H9 (cell line): ENCODE measurements at regions not wholly inside any gene's neighbourhood (a gene's known extent, or its start where the extent isn't known, plus 50 kb on each side); places are given as distances from the start of the nearest gene placed in this dataset.

Source experiments
- DNase-seq: peaks from one replicate; pipeline ENCODE4 v3.0.0-alpha.2; 2017
- H2AFZ ChIP-seq: one replicate; pipeline ENCODE4 v1.6.1; 2013; ENCODE audit warnings: mild to moderate bottlenecking, low read length, control low read depth, moderate library complexity
- H2AK5ac ChIP-seq: 2 replicates; pipeline ENCODE4 v1.6.1; 2013; ENCODE audit warnings: low read length, control low read depth, mixed read lengths; ENCODE audit not compliant: insufficient read length
- H2BK120ac ChIP-seq: one replicate; pipeline ENCODE4 v1.6.1; 2013; ENCODE audit warnings: low read depth, mild to moderate bottlenecking, low read length, control low read depth, inconsistent platforms; ENCODE audit not compliant: poor library complexity, severe bottlenecking
- H2BK12ac ChIP-seq: 2 replicates; pipeline ENCODE4 v1.6.1; 2013; ENCODE audit warnings: low read length, control low read depth, mixed read lengths, low read depth; ENCODE audit not compliant: insufficient read length
- H2BK15ac ChIP-seq: 2 replicates; pipeline ENCODE4 v1.6.1; 2013; ENCODE audit warnings: low read depth, low read length, control low read depth
- H2BK20ac ChIP-seq: one replicate; pipeline ENCODE4 v1.6.1; 2013; ENCODE audit warnings: low read depth, mild to moderate bottlenecking, low read length, control low read depth, inconsistent platforms; ENCODE audit not compliant: poor library complexity, severe bottlenecking
- H2BK5ac ChIP-seq: 2 replicates; pipeline ENCODE4 v1.6.1; 2013; ENCODE audit warnings: low read length, control low read depth, mixed read lengths; ENCODE audit not compliant: insufficient read length
- H3K14ac ChIP-seq: 2 replicates; pipeline ENCODE4 v1.6.1; 2013; ENCODE audit warnings: low read length, control low read depth; ENCODE audit not compliant: insufficient read depth
- H3K18ac ChIP-seq: 2 replicates; pipeline ENCODE4 v1.6.1; 2013; ENCODE audit warnings: low read depth, mild to moderate bottlenecking, mixed read lengths, low read length, control low read depth; ENCODE audit not compliant: insufficient read length
- H3K23ac ChIP-seq: 2 replicates; pipeline ENCODE4 v1.6.1; 2013; ENCODE audit warnings: low read length, control low read depth, mixed read lengths, low read depth; ENCODE audit not compliant: insufficient read length
- H3K23me2 ChIP-seq: 2 replicates; pipeline ENCODE4 v1.6.1; 2013; ENCODE audit warnings: low read depth, mild to moderate bottlenecking, mixed read lengths, low read length, control low read depth; ENCODE audit not compliant: insufficient read length, poor library complexity, severe bottlenecking
- H3K27ac ChIP-seq: 2 replicates; pipeline ENCODE4 v1.5.1; 2013; ENCODE audit warnings: low read length, control low read depth, mixed read lengths, low read depth; ENCODE audit not compliant: insufficient read length
- H3K27me3 ChIP-seq: 2 replicates; pipeline ENCODE4 v1.6.1; 2013; ENCODE audit warnings: low read length, control low read depth, inconsistent platforms; ENCODE audit not compliant: insufficient read depth
- H3K4ac ChIP-seq: 2 replicates; pipeline ENCODE4 v1.6.1; 2013; ENCODE audit warnings: low read depth, mild to moderate bottlenecking, control low read depth, inconsistent platforms, low read length, moderate library complexity
- H3K4me1 ChIP-seq: 2 replicates; pipeline ENCODE4 v1.6.1; 2013; ENCODE audit warnings: low read length, control low read depth, inconsistent platforms; ENCODE audit not compliant: insufficient read depth
- H3K4me2 ChIP-seq: 2 replicates; pipeline ENCODE4 v1.6.1; 2013; ENCODE audit warnings: low read length, control low read depth, mixed read lengths; ENCODE audit not compliant: insufficient read length, insufficient read depth
- H3K56ac ChIP-seq: 2 replicates; pipeline ENCODE4 v1.6.1; 2013; ENCODE audit warnings: low read depth, mild to moderate bottlenecking, mixed read lengths, low read length, control low read depth; ENCODE audit not compliant: insufficient read length
- H3K79me1 ChIP-seq: 2 replicates; pipeline ENCODE4 v1.6.1; 2013; ENCODE audit warnings: low read depth, mild to moderate bottlenecking, moderate library complexity, low read length, control low read depth, inconsistent platforms; ENCODE audit not compliant: insufficient read depth, poor library complexity, severe bottlenecking
- H3K79me2 ChIP-seq: 2 replicates; pipeline ENCODE4 v1.6.1; 2013; ENCODE audit warnings: low read length, control low read depth, inconsistent platforms; ENCODE audit not compliant: insufficient read depth
- H3K9ac ChIP-seq: 2 replicates; pipeline ENCODE4 v1.6.1; 2013; ENCODE audit warnings: low read length, control low read depth, mixed read lengths; ENCODE audit not compliant: insufficient read length; ENCODE audit errors: extremely low read depth
- H3K9me3 ChIP-seq: one replicate; pipeline ENCODE4 v1.6.1; 2013; ENCODE audit warnings: low read depth, low read length, inconsistent platforms; ENCODE audit not compliant: control insufficient read depth
- H3T11ph ChIP-seq: one replicate; pipeline ENCODE4 v1.6.1; 2013; ENCODE audit warnings: mild to moderate bottlenecking, low read length, control low read depth, inconsistent platforms
- H4K20me1 ChIP-seq: one replicate; pipeline ENCODE4 v1.6.1; 2013; ENCODE audit not compliant: control insufficient read depth, insufficient read length, insufficient read depth
- H4K5ac ChIP-seq: 2 replicates; pipeline ENCODE4 v1.6.1; 2013; ENCODE audit warnings: low read depth, mild to moderate bottlenecking, mixed read lengths, low read length, control low read depth; ENCODE audit not compliant: insufficient read length
- H4K8ac ChIP-seq: replicated peaks from 2 replicates; pipeline ENCODE4 v1.6.1; 2013; ENCODE audit warnings: low read length, control low read depth, mixed read lengths, low read depth; ENCODE audit not compliant: insufficient read length
- H4K91ac ChIP-seq: 2 replicates; pipeline ENCODE4 v1.6.1; 2013; ENCODE audit warnings: low read depth, mild to moderate bottlenecking, moderate library complexity, mixed read lengths, low read length, control low read depth; ENCODE audit not compliant: insufficient read length
- H3K27ac Mint-ChIP-seq, 3 experiments: 2 replicates in 2 of 3; 3 replicates in 1 of 3; pipeline ENCODE4 v1.8.0; 2020 to 2021; ENCODE audit warnings: mixed read lengths in 3 of 3, mild to moderate bottlenecking in 1 of 3, moderate library complexity in 1 of 3
- H3K27me3 Mint-ChIP-seq: 2 replicates; pipeline ENCODE4 v1.8.0; 2021; ENCODE audit warnings: low read depth, mild to moderate bottlenecking, moderate library complexity, mixed read lengths
- H3K36me3 Mint-ChIP-seq, 3 experiments: 2 replicates in 2 of 3; 3 replicates in 1 of 3; pipeline ENCODE4 v1.8.0; 2020 to 2021; ENCODE audit warnings: low read depth in 3 of 3, mixed read lengths in 3 of 3; ENCODE audit not compliant: insufficient read depth in 1 of 3
- H3K4me1 Mint-ChIP-seq, 2 experiments: 2 replicates each; pipeline ENCODE4 v1.8.0; 2020; ENCODE audit warnings: mixed read lengths in 2 of 2
- H3K4me3 Mint-ChIP-seq, 2 experiments: 2 replicates in 1 of 2; 3 replicates in 1 of 2; pipeline ENCODE4 v1.8.0; 2020 to 2021; ENCODE audit warnings: mild to moderate bottlenecking in 2 of 2, mixed read lengths in 2 of 2, moderate library complexity in 1 of 2
- H3K9me3 Mint-ChIP-seq, 2 experiments: 2 replicates in 1 of 2; 3 replicates in 1 of 2; pipeline ENCODE4 v1.8.0; 2020; ENCODE audit warnings: mild to moderate bottlenecking in 2 of 2, mixed read lengths in 2 of 2, moderate library complexity in 1 of 2
- CTCF ChIP-seq: fragments of 200-600 bp; sonication (generic); conservative IDR thresholded peaks from 3 replicates; pipeline ENCODE4 v1.8.0; 2021; ENCODE audit warnings: antibody characterized with exemption, mild to moderate bottlenecking
- whole genome bisulfite sequencing: extraction: QIAGEN DNeasy Blood & Tissue Kit; methylation state at CpG from one replicate; pipeline ENCODE4 v1.1.7; 2013; ENCODE audit warnings: missing lambda C conversion rate, low lambda C conversion rate, mixed read lengths; ENCODE audit not compliant: insufficient read length; ENCODE audit errors: extremely low coverage; 5-methylcytosine and 5-hydroxymethylcytosine counted together

- WGBS = no CpG with 5 or more reads among the region's 4 CpGs
- H3K9ac ChIP-seq = no peak overlapping the region
- H3K4me1 Mint-ChIP-seq = no peaks in the 10 kb centered on the region
- no peak overlapping the region for H2BK15ac ChIP-seq
- no peaks in the 10 kb centered on the region for H3K27me3 Mint-ChIP-seq
- H2BK120ac ChIP-seq = no peak overlapping the region
- no peak overlapping the region for H4K5ac ChIP-seq
- no peak overlapping the region for H2BK20ac ChIP-seq
- no peak overlapping the region for H4K8ac ChIP-seq
- no peaks in the 10 kb centered on the region for H3K27me3 ChIP-seq
- H2AK5ac ChIP-seq = no peak overlapping the region
- H3K14ac ChIP-seq = no peak overlapping the region
- no peak for TF ChIP-seq CTCF
- no peaks in the 10 kb centered on the region for H3K79me1 ChIP-seq
- no peak overlapping the region for H3K18ac ChIP-seq
- H3K36me3 Mint-ChIP-seq = peaks cover 0 to 3% (median 0%) of the 10 kb centered on the region in 3 experiments; a peak in 2 of 7 replicates
- H3K9me3 ChIP-seq = peaks cover 17% of the 10 kb centered on the region
- H3K4me2 ChIP-seq = no peak overlapping the region
- no peaks in the 10 kb centered on the region for H3K79me2 ChIP-seq
- no peak overlapping the region for H3K4me3 Mint-ChIP-seq
- H3K23me2 ChIP-seq = no peaks in the 10 kb centered on the region
- H3K4ac ChIP-seq = no peak overlapping the region
- no peak overlapping the region for H4K91ac ChIP-seq
- no peak overlapping the region for H2AFZ ChIP-seq
- peaks cover 37 to 53% of the 10 kb centered on the region in 2 experiments for H3K9me3 Mint-ChIP-seq
- no peak overlapping the region for H2BK12ac ChIP-seq
- H3K23ac ChIP-seq = no peak overlapping the region
- H2BK5ac ChIP-seq = no peak overlapping the region
- no peak for DNase-seq
- H3K27ac Mint-ChIP-seq = no peak overlapping the region
- H3K56ac ChIP-seq = no peak overlapping the region
- H3K27ac ChIP-seq = no peak overlapping the region
- no peaks in the 10 kb centered on the region for H4K20me1 ChIP-seq
- H3K4me1 ChIP-seq = no peaks in the 10 kb centered on the region
- H3T11ph ChIP-seq = no peak overlapping the region
Measured at GRCh38 chrX:67044029-67044653, 405.3 kb upstream of the EDA2R start.
